Fibroblast of skin of left quadriceps (primary cell): ENCODE measurements at regions not wholly inside any gene's neighbourhood (a gene's known extent, or its start where the extent isn't known, plus 50 kb on each side); places are given as distances from the start of the nearest gene placed in this dataset.
"Not testable (repeated sequence)": the region's sequence is repeated elsewhere in the genome, so short reads cannot be mapped to it uniquely, and the experiment has no call there.

ENCODE experiments used
- DNase-seq, 2 experiments: peaks; one replicate each; pipeline ENCODE4 v3.0.0-alpha.2; 2013; ENCODE audit warnings: low read depth in 2 of 2

DNA sequence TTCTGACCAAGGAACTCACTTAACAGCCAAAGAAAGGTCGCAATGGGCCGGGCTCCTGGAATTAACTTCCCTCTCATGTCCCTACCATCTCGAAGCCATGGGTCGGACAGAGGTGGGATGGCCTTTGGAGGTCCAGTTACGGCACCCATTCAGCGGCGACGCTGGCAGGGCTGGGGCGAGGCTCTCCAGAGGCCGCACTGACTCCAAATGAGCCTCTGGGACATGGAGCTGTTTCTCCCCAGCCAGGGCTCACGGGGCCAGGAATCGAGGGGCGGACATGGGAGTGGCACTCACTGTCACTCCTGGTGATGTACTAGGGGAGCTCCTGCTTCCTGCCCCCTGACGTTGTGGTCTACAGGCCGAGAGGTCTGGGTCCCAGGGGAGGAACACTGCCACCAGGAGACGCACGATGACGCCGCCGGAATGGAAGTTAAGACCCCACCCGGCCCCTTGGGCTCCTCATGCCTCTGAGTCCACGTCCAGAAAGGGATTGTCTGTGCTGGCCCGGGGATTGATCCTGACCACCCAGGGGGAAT lies 60.7 kb upstream of the METRNL start:
- no peak for DNase-seq

- no peak for DNase-seq
Measured at GRCh38 chr17:83019376-83019775, 60.0 kb upstream of the METRNL start.

DNA sequence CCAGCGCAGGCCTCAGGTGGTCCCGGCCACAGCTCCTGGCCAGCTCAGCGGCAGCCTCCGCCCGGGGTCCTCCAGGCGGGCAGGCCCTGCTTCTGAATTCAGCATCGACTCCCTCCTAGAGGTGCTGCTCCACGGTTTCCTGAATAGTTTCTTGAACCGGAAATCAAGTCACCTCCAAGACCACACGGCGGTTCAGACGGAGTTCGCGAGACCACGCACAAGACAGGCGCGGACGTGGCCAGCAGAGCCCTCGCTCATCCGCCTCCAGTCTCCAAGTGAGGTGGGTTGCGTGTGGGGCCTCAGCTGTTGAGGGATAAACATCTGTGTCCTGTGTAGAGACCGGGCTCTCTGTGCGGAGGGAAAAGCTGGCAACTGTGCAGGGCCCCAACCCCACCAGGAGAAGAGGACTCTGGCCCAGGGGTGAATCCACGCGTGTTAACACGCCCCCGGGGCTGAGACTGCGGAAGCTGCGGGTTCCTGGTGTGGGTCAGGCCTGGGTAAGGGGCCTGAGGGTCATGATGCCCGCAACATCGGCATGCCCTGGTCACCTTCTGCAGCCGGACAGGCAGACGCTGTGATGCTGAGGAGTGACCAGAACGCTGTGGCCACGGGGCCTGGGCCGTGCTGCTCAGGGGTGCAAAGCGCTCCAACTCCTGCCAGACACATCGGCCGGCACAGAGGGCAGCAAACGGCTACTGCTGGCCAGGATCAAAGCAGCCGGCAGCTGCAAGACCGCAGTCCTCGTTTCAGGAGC lies 55.0 kb upstream of the METRNL start:
- DNase-seq: no peak

GRCh38 chr17:83025636-83026280 lies 53.7 kb upstream of the METRNL start:
- DNase-seq: no peak

DNA sequence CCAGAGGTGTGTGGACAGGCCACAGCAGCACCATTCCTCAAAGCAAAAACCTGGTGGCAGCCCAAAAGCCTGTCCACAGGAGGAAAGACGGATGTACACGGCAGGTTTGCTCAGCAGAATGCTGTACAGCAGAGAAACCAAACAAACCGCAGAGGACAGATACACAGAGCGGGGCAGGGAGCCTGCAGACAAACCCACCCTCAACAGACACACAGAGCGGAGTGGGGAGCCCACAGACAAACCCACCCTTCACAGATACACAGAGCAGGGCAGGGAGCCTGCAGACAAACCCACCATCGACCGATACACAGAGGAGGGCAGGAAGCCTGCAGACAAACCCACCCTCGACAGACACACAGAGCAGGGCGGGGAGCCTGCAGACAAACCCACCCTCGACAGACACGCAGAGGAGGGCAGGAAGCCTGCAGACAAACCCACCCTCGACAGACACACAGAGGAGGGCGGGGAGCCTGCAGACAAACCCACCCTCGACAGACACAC lies 53.0 kb upstream of the METRNL start:
- no peak for DNase-seq

- not testable (repeated sequence) for DNase-seq
Measured at GRCh38 chr17:83026921-83027320, 52.5 kb upstream of the METRNL start.

DNA sequence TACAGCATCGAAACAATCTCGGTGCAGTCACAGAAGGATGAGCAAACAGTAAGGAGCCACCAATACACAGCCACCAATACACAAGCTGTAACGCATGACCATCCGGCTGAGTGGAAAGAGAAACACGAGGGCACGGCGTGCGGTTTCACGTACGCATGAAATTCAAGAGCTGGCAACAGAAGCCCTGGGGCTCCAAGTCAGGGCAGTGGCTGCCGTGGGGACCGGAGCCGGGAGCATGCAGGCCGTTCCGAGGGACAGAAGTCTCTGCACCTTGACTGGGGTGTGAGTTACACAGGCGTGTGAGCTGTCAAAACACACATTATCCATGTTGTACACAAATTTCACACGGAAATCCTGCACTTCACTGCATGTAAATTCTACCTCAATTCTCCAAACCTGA lies 50.6 kb upstream of the METRNL start:
- DNase-seq: no peak

DNA sequence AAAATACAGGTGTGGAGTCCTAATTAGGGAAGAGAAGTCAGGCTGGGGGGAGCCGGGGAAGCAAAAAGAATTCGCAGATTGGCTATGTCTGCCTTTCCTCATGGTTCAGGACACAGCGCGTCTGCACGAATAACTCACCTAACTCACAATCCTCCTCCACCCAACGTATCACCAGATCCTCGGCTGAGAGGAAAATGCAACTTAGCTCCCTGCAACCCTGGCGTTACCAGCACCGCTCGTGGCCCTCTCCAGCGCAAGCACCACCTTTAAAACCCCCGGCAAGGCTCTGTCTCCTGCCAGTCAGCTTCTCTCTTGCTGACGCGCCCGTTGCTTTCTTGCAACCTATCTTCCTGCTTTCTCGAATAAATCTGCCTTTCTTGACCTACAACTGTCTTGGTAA lies 49.8 kb upstream of the METRNL start:
- no peak for DNase-seq
